ENCODE measurements at regions not wholly inside any gene's neighbourhood (a gene's known extent, or its start where the extent isn't known, plus 50 kb on each side); places are given as distances from the start of the nearest gene placed in this dataset.
"Not testable (repeated sequence)": the region's sequence is repeated elsewhere in the genome, so short reads cannot be mapped to it uniquely, and the experiment has no call there.

DNA sequence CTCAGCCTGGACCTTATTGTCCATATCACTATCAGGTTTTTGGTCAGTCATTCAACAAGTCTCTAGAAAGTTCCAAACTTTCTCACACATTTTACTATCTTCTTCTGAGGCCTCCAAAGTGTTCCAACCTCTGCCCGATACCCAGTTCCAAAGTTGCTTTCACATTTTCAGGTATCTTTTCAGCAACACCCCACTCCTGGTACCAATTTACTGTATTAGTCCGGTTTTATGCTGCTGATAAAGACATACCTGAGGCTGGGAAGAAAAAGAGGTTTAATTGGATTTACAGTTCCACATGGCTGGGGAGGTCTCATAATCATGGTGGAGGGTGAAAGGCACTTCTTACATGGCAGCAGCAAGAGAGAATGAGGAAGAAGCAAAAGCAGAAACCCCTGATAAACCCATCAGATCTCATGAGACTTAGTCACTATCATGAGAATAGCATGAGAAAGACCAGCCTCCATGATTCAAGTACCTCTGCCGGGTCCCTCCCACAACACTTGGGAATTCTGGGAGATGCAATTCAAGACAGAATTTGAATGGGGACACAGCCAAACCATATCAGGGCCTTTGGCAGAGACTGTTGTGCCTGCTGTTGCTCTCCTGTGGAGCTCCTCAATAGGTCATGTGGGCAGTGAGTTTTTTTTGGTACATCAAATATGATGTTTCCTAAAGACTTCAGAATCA lies 256.0 kb downstream of the RPLP1 start:
- not testable (repeated sequence) for DNase-seq (ENCODE audit: low read depth)

DNA sequence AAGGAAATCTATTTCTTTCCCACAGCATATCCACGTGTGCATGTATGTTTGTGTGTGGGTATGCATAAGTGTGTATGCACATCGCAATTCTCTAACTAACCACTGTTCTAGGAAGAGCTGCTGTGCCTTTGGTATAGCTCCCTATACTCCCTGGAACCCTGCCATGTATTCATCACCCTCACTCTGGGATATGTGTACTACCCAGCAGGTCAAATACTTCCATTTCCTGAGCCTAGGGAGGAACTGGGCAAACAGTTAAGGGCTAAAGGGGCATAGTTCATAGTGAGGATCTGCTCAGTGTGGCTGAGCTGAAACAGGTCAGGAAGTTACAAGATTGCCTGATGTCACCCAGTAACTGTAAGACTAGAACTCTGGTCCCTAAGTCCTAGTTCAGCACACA lies 260.4 kb downstream of the RPLP1 start:
- no peak for DNase-seq (ENCODE audit: low read depth)

DNA sequence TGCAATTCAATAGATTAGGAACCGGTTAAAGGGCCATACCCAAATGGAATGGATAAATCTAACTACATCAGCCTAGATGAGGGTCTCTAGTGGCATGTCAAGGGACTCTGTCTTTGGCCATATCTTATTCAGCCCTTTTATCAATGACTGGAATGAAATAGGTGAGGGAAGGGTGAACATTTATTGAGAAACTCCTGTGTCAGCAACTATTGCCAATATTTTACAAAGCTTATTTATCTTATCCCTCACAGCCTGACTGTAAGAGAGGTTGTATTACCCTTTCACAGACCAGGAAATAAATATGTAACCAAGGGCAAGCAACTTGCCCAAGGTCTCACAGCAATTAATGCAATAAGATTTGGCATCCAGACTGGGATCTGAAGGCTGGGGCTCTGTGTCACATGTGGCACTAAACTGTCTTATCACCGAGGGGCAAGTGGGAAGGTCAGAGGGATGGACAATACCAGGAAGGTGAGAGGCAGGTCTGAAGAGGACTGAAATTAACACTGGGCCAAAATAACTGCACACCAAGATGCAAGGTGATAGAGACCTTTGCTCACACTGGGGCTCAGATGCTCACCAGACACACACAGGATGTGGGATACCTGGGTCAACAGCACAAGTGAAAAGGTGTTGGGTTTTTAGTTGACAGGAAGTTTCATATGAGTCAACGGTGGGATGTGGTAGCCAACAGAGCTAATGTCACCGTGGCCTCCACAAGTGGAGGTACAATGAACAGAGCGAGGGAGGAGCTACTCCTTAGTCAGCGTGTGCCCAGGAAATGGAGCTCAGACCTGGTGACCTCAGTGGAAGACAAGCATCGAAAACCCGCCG lies 261.3 kb downstream of the RPLP1 start:
- DNase-seq (ENCODE audit: low read depth), result peak; percentile 55

DNA sequence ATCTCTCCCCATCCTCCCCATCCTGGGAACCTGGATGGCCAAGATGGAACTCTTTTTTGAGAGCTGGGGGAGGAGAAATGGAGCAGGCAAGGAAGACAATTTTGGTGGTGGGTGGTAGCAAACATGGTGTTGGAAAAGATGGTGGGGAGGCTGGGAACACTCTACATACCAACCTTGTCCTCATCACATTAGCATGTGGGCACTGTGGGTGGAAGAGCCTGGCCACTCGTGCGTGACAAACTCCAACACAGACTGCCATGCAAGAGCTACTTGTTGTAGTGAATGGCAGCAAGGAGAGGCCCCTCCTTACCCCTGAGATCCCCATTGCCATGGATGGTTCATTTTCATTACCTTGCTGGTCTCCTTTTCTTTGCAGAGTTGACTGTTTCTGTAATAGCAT lies 262.6 kb downstream of the RPLP1 start:
- DNase-seq (ENCODE audit: low read depth), result no peak

DNA sequence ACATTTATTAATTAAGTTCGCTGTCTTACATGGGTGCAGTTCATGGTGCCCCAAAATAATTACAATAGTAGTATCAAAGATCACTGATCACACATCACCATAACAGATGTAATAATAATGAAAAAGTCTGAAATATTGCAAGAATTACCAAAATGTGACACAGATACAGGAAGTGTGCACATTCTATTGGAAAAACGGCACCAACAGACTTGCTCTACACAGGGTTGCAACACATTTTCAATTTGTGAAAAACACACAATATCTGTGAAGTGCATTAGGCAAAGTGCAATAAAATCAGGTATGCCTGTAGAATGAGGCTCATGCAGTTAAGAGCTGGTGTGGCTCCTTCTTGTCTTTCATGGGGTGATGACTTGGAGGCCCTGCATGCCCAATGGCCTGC lies 265.8 kb downstream of the RPLP1 start:
- no peak for DNase-seq (ENCODE audit: low read depth)

DNA sequence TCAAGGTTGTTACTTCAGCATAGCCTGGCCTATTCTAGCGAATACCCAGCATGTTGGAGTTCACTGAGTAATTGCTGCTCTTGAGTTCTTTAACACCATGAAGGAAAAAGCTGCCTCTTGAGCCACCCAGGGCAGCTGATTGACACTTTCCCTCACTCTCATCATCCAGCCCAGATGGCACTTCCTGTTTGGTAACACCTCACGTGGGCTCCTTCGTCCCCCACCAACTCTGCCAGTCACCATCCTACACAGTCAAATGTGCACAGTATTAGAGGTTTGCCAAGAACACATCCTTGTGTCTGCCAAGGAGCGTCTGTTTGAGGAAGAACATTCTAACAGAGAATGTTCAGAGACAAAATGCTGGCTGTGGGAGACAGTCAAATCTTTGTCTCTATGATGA lies 266.3 kb downstream of the RPLP1 start:
- no peak for DNase-seq (ENCODE audit: low read depth)

DNA sequence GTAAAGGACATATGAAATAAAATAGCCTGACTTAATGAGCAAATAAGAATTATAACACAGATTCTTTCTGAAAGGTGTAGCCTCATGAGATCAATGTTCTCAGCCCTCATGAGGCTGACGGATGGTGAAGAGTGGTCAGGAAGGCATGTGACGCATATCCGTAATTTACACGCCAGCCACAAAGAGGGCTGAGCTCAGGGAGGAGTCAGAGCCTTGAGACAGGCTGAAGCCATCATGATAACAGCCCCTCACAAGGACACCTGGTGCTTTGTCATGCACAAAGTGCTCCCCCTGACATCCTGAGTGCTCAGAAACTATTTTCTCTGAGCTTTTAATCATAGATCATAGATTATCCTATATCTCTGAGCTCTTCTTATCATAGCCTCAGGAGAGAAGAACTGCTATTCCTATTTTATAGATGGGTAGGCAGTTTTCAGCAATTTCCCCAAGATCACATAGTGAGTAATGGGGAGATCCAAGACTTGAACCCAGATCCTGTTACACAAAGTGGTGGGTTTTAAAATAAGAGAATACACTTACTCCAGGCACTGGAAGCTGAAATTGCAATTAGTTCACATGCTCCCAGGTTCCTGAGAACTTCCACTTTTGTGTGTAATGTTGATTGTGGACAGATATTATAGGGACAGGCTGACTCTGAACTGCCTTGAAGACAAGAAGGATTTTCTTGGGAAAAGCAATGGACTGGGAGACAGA lies 267.1 kb downstream of the RPLP1 start:
- DNase-seq (ENCODE audit: low read depth), result peak; percentile 57

DNA sequence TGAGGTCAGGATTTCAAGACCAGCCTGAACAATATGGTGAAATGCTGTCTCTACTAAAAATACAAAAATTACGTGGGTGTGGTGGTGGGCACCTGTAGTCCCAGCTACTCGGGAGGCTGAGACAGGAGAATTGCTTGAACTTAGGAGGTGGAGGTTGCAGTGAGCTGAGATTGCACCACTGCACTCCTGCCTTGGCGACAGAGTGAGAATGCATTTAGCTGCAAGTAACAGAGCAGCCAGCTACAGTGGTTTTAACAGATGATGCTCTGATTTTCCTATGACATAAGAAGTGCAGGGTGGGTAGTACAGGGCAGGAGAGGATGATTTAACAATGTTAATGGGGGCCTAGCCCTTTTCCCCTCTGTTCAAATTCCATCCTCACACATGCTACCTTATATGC lies 267.9 kb downstream of the RPLP1 start:
- DNase-seq (ENCODE audit: low read depth), result no peak

DNA sequence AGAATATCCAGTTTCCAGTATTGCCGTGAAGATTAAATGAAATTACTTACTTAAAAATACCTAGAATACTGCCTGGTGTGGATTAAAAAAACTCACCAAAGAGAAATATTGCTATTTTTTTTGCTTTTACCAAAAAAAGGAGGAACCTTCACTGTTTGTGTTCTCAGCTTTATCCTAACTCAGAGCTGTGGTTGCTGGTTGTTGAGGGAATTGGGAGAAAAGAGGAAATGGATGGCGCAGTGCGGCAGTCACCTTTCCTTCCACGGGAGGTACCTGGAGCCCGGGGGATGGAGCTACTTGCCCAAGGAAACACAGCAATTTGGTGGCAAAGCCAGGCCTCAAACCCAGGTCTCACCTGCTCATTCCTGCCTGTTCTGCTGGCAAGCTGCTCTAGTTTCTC lies 270.3 kb downstream of the RPLP1 start:
- no peak for DNase-seq (ENCODE audit: low read depth)

DNA sequence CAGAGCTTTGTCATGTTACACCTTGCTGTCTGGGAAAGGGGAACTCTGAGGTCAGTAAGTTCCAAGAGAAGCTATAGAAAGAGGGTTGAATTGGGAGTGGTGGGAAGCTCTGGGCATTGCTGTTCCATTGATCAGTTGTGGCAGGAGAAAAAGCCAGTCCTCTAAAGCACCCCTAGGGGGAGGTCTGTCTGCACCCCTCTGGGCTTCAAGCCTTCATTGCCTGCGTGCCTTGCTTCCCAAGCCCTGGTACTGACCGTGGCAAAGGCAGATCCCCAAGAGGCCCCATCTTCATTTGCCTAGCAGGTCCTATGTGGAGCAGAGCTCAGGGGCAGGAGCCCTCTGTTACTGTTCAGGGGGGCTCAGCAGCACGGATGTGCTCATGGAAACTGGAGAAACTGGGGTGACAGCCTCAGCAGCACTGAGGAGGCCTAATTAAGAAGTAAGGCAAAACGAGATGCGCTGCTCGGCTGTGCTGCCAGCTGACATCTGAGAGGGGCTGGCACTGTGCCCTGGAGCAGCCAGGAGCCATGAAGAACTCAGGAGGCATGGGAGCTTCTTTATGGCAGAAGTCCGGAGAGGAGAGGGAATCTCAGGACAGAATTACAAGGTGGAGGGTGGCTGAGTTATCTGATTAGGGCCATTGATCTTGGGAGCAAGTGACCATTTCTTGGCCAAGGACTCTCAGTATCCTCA lies 270.9 kb downstream of the RPLP1 start:
- no peak for DNase-seq (ENCODE audit: low read depth)

DNA sequence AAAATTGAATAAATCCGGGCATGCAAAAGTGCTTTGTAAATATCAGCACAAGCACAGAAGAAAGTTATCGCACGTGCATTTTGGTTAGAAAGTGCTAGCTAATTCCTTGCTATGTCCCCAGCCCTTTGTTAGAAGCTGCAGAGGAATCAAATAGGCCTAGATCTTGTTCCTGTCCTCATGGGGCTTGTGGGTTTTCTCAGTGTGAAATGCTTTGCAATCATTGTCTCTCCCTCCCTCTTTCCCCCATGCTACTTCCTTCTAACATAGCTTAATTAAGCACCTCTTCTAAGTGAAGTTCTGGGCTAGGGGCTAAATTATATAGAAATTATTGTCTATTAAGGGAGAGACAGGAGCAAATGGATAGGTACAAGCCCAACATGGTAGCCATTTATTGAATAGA lies 271.7 kb downstream of the RPLP1 start:
- DNase-seq (ENCODE audit: low read depth), result no peak

DNA sequence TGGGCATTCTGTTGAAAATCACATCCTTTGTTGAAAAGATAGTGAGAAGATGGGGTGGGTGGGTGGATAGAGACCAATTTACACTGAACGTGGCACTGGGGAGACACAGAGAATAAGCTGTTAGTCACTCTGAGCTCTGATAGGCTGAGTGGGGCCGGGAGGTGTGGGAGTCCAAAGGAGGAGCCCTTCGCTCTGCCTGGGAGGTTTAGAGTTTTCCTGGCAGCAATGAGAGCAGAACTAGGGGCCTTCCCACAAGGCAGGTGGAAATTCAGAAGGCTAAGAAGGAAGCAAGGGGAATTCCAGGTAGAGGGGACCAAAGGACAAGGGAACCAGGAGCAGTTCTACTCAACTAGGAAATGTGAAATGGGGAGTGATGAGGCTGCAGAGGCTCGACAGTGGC lies 272.7 kb downstream of the RPLP1 start:
- DNase-seq (ENCODE audit: low read depth), result no peak

DNA sequence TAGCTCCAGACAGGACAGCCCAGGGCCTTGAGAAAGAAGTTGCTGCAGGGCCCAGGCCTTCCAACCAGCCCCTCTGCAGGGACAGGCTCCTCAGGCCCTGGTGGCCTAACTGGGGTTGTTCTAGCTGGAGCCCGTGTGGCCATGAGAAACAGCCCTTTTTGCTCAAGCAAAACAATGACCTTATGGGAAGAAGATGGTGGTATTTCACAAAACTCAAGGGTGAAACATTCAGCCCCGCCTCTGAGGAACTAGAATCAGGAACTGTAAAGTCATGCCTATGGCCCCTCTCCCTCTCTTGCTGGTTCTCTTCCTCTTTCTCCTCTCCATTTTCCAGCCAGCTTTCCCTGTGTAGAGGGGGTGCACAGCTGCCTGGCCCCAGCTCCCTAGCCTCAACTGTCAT lies 273.3 kb downstream of the RPLP1 start:
- DNase-seq (ENCODE audit: low read depth), result no peak

DNA sequence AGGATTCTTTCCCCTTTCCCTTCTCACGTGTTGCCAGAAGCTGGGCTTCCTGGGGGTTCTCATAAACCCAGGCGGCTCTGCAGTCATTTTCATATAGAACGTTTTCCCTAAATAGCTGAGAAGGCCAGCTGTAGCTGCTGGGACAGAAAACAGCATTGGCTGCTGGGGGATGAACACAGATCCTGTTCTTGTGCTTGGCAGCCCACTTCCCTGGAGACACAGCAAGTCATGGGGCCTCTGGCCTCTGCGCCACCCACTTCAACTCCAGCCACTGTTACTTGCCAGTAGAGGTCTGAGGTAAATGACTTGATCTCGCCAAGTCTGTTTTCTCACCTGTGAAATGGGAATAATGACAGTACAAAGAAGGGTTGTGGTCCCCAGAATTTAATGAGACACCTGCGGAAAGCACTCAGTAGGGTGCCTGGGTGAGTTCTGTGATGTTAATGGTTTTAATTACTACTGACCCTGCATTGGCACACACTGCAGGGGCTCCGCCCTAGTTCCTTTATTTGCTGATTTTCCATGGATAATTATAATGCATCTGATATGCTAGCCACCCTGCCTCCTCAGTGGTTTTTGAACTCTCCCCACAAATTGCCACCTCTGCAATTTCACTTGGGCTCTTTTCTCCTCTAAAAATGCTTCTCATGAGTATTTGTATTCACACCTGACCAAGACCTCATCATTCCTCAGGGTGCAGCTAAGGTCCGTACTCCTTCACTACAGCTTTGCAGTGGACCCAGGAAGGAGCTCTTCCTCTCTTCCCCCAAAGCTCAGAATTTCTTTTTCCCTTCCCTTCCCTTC lies 274.7 kb downstream of the RPLP1 start:
- DNase-seq (ENCODE audit: low read depth), result no peak

DNA sequence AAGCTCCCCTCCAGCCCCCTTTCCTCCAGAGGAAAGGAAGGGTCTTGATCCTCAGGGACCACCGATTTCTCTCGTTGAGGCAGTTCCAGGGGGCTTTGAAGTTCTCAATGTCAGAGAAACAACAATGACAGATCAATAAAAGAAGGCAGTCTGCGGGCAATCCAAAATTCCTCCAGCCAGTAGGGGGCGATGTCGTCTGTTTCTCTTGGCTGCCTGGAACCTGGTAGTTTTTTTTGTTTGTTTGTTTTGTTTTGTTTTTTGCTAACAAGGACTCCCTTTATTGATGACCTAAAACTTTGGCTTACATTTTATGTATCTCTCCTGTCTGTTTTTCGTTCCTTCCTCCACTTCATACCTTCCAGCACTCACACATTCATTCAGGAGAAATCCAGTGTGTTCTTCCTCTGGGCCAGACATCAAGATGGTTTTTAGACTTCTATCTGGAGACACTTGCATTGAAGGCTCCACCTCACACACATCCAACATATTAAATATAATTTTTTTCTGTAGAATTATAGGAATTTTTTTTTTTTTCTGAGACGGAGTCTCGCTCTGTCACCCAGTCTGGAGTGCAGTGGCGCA lies 276.6 kb downstream of the RPLP1 start:
- peak; percentile 58 for DNase-seq (ENCODE audit: low read depth)

DNA sequence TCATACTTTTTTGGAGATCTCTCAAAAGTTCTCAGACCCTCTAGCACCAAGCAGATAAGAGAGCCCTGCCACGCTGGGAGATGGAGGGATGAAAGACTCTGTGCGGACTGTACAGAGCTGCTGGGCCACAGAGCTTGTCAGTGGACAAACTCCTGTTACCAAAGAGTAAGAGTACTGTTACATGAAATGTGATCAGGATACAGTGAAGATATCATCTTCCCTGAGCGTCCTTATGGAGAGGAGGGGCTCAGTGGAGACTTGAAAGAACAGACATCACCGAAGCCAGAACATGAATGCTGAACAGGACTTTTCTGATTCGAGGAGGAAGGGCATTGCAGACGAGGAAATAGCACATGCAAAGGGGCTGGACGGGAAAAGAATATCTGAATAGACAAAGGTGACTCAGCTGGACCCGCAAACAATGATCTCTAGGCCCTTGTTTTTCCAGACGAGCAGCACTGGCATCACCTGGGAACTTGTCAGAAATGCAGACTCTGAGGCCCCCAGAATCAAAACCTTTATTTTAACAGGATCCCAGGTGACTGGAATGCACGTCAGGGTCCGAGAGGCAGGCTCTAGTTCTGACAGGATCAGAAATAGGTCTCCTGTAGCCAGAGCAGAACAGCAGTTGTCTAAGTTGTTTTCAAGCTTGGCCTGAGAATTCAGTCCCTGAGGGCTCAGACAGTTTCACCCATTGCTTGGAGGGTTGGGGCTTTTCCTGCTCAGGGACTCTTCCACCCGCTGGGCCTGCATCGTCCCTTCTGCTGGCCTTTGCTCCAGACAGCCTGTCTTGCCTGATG lies 277.9 kb downstream of the RPLP1 start:
- no peak for DNase-seq (ENCODE audit: low read depth)

DNA sequence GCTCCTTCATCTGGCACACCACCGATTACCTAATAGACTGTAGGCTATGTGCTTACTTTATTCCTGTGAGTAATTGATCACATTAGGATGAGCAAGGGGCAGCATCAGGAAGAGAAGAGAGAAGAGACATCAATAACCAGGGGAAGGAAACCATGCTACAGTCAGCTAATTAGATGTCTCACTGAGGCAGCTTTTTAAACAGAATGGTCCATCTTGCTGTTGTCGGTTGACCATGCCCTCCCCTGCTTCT lies 278.4 kb downstream of the RPLP1 start:
- no peak for DNase-seq (ENCODE audit: low read depth)

DNA sequence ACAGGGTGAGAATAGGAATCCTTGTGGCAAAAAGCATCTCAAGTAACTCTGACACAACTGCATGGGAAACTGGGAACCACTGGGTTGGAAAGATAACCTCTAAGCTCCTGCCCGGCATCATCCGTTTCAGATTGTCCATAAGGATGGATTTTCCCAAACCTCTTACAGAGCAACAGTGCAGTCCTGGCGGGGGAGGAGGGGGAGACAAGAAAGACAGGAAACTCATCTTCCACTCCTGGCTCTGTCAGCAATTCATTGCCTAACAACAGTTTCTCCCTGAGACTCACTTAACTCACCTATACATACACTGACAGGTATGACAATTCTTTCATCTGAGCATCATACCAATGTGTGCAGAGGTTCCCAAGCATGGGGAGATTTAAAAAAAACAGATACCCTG lies 279.0 kb downstream of the RPLP1 start:
- no peak for DNase-seq (ENCODE audit: low read depth)

DNA sequence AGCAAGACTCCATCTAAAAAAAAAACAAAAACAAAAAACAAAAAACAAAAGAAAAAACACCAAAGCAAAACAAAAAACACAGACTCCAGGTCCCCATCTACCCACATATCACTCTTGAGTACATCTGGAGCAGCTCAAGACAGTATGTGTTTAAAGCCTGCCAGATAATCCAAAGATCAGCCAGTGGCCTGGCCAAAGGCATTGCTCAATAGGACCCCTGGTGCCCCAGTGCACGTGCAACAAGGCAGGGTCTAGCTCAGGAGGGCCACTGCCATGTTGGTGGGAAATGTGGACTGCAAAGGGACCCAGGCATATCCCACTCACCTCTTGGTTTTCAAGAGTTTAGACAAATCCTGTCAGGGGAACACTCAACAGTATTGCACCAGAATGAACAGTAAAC lies 279.5 kb downstream of the RPLP1 start:
- no peak for DNase-seq (ENCODE audit: low read depth)

DNA sequence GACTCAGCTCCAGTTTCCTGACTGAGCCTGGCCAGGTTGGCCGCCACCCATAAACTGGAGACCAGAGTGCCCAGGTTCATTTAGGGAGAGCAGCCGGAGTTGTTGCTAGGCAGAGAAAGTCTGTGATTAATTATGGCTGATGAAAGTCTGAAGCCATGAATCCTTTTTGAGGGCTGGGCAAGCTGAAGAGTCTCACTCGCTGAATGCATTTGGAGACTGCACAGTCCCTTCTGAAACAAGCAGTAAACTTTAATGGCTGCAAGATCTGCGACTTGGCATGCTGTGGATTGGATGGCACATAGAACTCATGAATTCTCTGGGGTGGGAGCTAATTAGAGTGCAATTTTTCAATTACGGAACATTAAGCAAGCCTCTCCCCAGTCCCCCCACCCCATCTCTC lies 282.1 kb downstream of the RPLP1 start:
- no peak for DNase-seq (ENCODE audit: low read depth)

DNA sequence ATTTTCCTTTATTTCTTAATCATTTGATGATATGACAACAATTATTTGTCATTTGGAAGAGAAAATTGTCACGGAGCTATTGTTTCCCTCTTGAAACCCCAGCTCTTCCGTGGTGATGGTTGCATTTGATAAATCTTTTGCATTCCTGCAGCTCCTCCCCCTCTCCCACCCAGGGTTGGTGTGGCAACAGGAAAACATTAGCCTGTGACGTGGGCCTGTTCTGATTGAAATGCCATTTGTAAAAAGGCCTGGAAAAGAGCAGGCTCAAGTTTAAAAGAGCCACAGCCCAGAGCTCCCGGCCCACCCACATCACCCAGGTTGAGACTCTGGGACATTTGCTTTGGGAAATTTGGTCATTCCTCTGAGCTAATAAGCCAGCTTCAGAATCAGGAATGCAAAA lies 282.5 kb downstream of the RPLP1 start:
- DNase-seq (ENCODE audit: low read depth), result no peak
